ENCODE measurements at regions not wholly inside any gene's neighbourhood (a gene's known extent, or its start where the extent isn't known, plus 50 kb on each side); places are given as distances from the start of the nearest gene placed in this dataset.

GRCh38 chr1:37277366-37277765 lies 197.0 kb upstream of the ZC3H12A start:
- TF ChIP-seq CTCF (conservative IDR thresholded peaks at IDR 0.05 in 1 of 2, IDR thresholded peaks at IDR 0.05 in 1 of 2; ENCODE audit: extremely low read depth in 1 of 2, insufficient read depth in 1 of 2, low read depth in 1 of 2, low read length in 2 of 2): no peak
- no peak for TF ChIP-seq EZH2 (IDR thresholded peaks at IDR 0.05; ENCODE audit: borderline replicate concordance, low read length)
